Renal pelvis (tissue), 1 donor: ENCODE measurements at regions not wholly inside any gene's neighbourhood (a gene's known extent, or its start where the extent isn't known, plus 50 kb on each side); places are given as distances from the start of the nearest gene placed in this dataset.
"Not testable (repeated sequence)": the region's sequence is repeated elsewhere in the genome, so short reads cannot be mapped to it uniquely, and the experiment has no call there.

Source experiments
- DNase-seq: peaks from one replicate; pipeline ENCODE4 v3.0.0-alpha.2; 2013

DNA sequence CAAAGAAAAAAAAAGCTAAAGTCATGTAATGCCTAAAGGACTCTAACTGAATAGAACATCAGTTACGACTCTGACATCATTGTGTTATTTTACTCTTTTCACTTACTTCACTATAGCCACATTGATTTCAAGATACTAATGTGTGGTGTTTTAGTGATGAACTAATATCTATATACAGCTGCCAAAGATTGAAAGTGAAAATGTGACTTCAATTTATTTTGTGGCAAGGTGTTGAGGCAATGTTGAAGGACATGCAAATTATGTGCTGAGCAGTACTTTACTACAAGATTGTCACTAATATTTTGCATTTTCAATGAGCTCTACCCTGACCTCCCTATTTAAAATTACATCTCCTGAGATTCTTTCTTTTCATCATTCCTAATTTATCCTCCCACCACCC, 1911.9 kb upstream of the PCDH20 start:
- DNase-seq: no peak

DNA sequence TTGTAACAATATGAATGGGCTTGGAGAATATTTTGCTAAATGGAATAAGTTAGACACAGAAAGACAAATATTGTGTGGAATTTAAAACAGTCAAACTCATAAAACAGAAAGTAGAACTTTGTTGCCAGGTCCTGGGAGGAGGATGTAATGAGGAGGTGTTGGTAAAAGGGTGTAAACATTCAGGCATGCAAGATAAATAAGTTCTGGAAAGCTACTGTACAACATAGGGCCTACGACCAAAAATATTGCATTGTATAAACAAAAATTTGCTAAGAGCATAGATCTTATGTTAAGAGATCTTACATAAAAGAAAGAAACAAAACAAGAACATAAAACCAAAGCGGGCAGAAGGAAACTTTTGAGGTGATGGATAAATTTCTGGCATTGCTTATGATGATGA, 1907.8 kb upstream of the PCDH20 start:
- no peak for DNase-seq

DNA sequence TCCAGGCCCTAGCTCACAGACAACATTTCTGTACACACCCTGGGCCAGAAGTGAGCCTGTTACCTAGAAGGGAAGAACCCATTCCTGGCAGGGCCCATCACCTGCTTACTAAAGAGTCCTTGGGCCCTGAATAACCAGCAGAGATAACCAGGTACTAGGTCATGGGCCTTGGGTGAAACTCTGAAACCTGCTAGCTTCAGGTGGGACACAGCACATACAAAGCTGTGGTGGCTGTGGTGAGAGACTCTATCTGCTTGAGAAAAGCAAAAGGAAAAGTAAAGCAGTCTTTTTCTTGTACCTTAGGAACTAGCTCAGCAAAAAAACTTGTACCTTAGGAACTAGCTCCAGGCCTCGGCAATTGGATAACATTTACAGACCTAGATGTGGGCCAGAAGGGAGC, 1895.9 kb upstream of the PCDH20 start:
- no peak for DNase-seq

DNA sequence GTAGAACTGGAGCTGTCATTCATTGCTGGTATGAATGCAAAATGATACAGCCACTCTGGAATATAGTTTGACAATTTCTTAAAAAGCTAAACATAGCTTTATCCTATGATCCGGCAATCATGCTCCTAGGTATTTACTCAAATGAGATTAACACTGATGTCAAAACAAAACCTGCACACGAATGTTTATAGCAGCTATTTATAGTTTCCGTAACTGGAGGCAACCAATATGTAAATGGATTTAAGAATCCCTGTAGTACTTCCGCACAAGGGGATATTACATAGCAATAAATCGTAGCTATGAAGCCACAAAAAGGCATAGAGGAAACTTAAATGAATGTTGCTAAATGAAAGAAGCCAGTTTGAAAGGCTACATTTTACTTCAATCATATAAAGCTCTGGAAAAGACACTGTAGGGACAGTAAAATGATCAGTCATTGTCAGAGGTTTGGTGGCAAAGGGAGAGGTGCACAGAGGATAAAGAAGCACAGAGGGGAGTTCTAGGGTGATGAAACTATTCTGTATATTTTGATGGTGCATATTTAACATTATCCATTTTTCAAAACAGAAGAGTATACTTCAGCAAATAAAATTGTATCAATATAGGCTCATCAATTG, 1893.0 kb upstream of the PCDH20 start:
- DNase-seq: no peak

DNA sequence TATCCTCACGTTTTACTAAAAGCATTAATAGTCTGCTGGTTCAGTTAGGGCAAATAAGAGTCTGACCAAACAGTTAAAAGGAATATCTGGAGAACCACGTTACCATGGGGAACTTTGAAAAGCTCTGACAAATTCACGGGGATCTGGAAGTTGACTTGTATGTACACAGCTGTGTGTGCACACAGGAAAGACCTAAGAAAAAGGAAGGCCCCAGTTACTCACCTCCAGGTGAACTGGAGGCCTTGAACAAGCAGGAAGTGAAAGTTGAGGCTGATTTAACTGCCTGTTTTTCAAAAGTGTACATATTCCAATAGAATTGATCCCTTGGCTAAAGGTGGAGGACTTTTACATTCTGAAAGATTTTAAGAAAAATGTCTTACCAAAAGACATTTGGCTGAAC, 1891.6 kb upstream of the PCDH20 start:
- no peak for DNase-seq

DNA sequence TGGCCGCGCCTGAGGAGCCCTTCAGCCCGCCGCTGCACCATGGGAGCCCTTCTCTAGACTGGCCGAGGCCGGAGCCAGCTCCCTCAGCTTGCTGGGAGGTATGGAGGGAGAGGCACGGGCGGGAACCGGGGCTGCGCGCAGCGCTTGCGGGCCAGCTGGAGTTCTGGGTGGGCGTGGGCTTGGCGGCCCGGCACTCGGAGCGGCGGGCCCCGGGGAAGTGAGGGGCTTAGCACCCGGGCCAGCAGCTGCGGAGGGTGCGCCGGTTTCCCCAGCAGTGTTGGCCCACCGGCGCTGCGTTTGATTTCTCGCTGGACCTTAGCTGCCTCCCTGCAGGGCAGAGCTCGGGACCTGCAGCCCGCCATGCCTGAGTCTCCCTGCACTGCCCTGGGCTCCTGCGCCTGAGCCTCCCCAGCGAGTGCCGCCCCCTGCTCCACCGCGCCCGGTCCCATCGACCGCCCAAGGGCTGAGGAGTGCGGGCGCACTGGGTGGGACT, 1890.0 kb upstream of the PCDH20 start:
- no peak for DNase-seq

DNA sequence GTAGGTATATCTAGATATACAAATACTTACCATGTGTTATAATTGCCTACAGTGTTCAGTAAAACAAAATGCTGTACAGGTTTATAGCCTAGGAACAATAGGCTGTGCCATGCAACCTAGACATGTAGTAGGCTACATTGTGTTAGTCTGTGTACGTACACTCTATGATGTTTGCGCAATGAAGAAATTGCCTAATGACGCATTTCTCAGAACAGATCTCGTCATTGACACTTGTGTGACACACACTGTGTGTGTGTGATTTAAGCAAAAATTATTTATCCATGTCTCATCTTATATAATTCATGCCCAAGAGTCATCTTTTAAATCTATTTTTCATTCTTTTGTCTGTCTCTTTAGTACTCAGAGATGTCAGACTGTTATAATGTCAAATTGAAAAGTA, 1888.8 kb upstream of the PCDH20 start:
- DNase-seq: no peak

DNA sequence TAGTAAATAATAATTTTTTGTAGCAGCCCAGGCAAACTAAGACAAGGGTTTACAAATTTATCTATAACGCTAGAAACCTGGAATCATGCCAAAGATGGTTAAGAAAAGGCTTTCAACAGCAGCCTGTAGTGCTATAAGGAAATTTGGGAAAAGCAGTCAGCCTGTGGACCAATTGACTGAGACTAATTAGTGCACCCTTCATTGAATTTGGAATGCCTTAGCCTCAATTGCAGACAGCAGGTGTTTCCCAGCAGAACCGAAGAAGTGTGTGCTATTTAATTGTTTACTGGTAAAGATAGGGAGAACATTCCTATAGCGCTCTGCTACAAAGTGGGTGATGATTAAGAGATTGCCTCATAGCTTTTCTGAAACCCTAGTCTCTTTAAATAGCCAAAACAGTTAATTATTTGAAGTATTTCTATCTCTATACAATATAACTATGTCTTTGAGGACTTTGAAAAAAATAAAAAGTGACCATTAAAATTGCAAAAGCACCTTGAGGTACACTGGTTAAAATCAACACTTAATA, 1884.3 kb upstream of the PCDH20 start:
- peak; percentile 1 for DNase-seq

GRCh38 chr13:63297163-63297562, 1881.5 kb upstream of the PCDH20 start:
- no peak for DNase-seq

DNA sequence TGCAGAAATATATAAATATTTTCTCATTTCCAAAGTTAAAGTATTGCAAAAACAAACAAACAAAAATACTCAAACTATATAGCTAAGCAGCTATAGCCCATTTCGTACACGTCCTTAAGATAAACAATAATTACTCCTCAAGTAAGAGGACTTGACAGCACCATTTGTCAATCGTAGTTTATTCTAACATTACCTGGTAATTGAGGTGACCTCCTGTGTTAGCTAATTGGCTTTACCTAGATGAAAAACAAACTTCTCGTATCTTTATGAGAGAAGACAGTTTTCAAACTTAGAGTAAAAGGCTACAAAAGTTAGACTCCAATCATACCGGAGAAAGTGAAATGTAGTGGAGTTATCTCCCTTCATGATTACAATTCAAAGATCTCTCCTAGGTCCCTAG, 1876.1 kb upstream of the PCDH20 start:
- no peak for DNase-seq

DNA sequence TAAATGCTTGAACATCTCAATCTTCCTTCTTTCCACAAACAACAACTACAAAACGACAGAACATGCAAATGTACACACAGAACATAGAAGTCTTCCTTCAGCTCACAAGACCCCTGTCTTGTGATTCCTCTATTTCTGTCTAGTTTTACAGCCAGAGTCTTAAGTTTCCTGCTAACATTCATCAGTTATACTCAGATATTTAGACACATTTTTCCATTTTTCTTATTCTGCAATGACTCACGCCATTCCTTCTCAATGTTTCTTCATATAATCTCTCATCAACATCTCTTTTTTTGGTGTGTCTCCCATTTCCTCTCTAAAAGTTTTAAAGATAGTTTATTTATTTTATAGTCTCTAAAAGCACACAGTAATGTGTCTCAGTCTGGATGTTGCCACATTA, 1872.9 kb upstream of the PCDH20 start:
- no peak for DNase-seq

DNA sequence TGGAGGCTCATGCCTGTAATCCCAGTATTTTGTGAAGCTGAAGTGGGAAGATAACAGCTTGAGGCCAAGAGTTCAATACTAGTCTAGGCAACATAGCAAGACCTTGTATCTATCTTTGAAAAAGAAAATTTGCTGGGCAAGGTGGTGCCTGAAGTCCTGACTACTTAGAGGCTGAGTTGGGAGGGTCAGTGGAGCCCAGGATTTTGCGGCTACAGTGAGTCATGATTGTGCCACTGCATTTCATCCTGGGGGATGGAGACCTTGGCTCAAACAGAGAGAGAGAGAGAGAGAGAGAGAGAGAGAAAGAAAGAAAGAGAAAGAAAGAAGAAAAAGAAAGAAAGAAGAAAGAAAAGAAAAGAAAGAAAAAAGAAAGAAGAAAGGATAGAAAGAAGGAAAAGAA, 1872.3 kb upstream of the PCDH20 start:
- DNase-seq: no peak

DNA sequence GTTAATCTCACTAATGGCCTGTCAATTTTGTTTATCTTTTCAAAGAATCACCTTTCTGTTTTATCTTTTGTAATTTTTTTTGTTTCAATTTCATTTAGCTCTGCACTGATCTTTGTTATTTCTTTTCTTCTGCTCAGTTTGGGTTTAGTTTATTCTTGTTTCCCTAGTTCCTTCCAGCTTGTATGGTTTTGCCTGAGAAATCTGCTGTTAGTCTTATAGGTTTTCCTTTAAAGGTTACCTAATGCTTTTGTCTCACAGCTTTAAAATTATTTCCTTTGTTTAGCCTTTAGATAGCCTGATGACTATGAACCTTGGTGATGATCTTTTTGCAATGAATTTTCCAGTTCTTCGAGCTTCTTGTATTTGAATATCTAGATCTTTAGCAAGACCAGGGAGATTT, 1869.8 kb upstream of the PCDH20 start:
- DNase-seq: no peak

- DNase-seq: no peak
Measured at GRCh38 chr13:63279136-63279535, 1863.5 kb upstream of the PCDH20 start.

DNA sequence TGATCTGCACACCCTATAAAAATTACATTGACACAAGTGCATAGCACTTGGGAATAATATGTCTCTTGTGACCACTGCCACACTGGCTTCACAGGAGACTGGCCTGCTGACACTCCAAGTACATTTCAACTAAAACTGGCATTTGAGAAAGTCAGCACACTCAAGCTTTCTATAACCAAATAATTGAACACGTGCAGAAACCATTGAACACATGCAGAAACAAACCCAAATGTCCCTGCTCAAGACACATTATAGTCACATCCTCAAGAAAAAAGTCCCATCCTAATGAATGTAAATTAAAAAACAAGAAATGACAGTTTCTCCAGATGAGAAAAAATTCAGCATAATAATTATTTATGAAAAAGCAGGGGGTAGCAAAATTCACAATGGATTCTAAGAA, 1859.1 kb upstream of the PCDH20 start:
- DNase-seq: no peak

DNA sequence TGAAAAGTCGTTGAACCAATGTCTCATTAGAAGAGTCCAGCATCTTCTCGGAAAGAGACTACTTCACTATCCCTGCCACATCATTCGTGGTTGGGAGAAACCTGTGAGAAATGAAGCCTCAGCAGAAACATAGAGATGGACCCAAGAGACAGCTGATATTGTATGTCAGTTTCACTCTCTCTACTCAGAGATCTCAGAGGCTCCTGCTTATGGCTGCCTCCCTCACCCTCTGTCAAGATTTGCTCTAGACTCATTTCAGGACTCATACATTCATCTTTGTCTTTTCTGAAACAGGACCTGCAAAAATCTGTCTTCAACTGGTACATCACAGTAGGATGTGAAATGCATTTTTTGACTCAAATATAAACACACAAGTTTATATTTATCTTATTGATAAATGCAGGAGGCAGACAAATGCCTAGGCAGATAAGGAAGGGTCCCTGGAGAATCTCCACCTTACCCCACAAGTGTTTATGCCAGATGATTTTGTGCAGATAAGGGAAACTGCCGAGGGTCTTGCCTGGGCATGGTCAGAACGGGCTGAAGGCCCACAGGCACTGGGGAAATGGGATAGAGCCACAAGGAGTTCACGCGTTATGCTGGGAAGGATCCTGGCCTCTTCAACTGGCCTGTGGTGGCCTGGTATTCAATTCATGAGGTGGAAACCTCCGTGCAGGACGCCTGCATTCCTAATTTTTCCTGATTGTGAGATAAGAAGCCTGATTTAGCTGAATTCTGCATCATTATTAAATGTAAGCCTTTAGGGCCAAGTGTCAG, 1834.0 kb upstream of the PCDH20 start:
- no peak for DNase-seq

DNA sequence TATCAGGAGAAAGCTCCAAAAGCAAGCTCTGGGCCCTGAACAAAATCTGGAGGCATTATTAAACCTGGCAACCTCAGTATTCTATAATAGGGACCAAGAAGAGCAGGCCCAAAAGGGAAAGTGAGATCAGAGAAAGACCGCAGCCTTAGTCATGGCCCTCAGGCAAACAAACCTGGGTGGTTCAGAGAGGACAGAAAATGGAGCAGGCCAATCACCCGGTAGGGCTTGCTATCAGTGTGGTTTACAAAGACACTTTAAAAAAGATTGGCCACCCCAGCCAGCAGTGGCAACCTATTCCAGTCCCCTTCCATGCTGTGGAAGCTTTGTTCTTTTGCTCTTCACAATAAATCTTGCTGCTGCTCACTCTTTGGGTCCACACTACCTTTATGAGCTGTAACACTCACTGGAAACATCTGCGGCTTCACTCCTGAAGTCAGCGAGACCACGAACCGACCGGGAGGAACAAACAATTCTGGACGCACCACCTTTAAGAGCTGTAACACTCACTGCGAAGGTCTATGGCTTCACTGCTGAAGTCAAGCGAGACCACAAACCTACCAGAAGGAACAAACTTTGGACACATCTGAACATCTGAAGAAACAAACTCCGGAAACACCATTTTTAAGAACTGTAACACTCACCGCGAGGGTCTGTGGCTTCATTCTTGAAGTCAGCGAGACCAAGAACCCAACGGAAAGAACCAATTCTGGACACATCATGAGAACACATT, 1821.2 kb upstream of the PCDH20 start:
- DNase-seq: not testable (repeated sequence)

DNA sequence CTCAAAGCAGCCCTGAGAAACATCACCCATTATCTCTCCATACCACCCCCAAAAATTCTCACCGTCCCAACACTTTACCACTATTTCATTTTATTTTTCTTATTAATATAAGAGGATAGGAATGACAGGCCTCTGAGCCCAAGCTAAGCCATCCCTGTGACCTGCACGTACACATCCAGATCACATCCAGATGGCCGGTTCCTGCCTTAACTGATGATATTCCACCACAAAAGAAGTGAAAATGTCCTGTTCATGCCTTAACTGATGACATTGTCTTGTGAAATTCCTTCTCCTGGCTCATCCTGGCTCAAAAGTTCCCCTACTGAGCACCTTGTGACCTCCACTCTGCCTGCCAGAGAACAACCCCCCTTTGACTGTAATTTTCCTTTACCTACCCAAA, 1802.9 kb upstream of the PCDH20 start:
- not testable (repeated sequence) for DNase-seq

DNA sequence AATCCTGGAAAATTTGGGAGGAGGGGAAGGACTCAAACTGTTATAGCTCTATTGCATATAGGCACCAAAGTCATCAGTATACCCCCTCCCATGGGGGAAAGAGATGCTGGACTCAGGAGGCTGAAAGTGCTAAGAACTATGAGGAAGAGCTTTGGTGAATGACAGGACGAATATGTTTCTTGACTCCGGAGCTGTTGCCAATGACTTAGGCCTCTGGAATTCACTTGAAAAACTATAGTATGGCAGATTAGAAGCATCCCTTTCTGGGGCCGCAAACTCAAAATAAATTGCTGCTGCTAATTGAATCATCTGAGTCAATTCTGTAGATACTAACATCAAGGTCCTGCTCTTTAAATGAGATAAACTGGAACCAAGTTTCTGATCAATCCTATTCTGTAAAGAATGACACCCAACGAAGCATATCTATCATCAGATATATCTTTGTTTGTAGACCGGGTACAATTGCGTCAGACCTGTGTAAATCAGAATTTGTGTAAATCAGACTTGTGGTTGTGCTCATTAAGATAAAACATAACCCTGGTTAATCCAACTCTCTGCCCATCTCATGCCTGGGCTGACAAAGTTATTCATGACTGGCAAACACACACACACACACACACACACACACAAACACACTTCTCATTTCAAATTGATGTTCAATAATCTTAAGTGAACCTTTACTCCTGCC, 1793.8 kb upstream of the PCDH20 start:
- no peak for DNase-seq

DNA sequence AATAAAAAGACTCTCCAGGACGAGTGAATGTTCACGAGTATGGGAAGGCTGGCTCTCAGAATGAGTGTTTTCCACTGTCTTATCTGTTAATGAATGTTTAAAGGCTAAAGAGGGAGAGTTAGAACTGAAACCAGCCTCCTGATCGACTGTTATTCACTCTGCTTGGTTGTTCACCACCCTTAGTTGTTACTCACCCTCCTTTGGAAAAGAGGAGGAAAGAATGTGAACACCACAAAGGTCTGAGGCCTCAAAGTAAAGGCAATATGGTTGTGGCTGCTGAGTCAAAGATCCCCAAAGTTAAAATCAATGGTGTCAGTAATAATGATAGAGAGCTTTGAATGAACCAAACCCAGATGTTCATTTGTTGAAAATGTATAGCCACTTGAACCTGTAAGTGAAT, 1793.2 kb upstream of the PCDH20 start:
- no peak for DNase-seq

DNA sequence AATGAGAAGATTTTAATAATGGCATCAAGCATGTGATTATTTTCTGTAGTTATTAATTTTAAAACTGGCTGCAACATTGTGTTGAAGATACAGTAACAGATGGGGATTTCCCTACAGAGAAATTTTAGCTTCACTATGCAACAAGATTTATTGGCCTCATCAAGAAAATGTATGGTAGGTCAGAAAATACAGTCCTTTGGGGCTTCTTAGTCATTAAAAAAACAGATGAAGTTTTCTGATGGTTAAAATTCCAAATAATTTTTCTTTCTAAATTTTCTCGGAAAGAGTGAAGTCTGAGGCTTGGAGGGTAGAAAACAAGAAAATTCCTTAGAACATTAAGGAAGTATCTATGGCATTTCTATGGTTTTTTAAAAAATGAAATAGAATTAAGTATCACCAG, 1790.8 kb upstream of the PCDH20 start:
- DNase-seq: no peak

DNA sequence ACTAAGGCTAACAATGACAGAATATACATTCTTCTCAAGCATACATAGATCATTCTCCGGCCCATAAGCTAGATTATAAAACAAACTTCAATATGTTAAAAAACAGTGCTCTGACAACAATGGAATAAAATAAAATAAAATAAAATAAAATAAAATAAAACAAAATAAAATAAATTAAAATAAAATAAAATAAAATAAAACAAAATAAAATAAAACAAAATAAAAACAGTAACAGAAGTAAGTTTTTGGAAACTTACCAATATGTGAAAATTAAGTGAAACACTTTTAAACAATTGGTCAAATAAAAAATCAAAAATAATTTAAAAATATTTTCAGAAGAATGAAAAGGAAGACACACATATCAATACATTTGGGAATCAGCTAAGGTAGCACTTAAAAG, 1785.8 kb upstream of the PCDH20 start:
- DNase-seq: no peak
